SK-N-DZ (cell line): ENCODE measurements at regions not wholly inside any gene's neighbourhood (a gene's known extent, or its start where the extent isn't known, plus 50 kb on each side); places are given as distances from the start of the nearest gene placed in this dataset.
"Not testable (repeated sequence)": the region's sequence is repeated elsewhere in the genome, so short reads cannot be mapped to it uniquely, and the experiment has no call there.

Experiments
- DNase-seq: peaks from one replicate; pipeline ENCODE4 v3.0.0-alpha.2; 2015; ENCODE audit warnings: low spot score

- no peak for DNase-seq
Measured at GRCh38 chr4:120314969-120315368, 248.3 kb upstream of the MAD2L1 start.

- no peak for DNase-seq
Measured at GRCh38 chr4:120304801-120305200, 238.2 kb upstream of the MAD2L1 start.

- DNase-seq: no peak
Measured at GRCh38 chr4:120299631-120300030, 233.0 kb upstream of the MAD2L1 start.

DNA sequence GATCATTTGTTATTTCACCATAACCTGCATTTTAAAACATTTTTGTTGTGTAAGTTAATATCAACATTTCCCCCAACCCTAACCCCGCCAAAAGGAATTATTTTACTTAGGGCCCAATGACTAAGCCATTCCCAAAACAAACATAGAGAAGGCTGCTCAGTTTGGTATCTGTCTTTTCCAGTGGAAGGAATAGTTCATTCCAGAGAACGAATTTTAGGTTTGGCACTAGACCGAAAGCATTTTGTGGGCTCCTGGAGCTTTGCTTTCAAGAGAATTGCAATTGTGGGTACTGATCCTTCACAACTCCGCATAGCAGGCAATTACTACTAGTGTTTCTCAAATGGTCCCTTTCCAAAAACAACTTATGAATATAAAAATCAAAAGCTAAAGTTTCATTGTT, 226.7 kb upstream of the MAD2L1 start:
- DNase-seq: no peak

- DNase-seq: no peak
Measured at GRCh38 chr4:120291541-120291940, 224.9 kb upstream of the MAD2L1 start.

DNA sequence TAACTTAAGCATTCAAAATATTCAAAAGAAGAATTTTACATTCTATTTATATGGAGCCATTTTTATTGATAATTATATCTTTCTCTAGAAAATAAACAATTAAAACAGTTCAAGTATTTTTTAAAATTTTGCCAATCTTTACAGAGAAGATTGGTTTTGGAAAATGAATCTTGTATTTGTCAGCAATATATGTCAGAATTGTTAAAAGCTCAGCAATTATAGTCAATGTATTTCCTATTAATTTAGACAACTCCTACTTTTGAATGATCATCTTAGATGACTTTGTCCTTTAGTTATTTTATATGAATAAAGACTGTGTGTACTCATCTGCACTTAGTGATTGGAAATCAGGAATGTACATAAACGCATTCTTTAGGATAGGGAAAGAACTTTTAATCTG, 223.9 kb upstream of the MAD2L1 start:
- DNase-seq: no peak

GRCh38 chr4:120286813-120287212, 220.2 kb upstream of the MAD2L1 start:
- DNase-seq: no peak

DNA sequence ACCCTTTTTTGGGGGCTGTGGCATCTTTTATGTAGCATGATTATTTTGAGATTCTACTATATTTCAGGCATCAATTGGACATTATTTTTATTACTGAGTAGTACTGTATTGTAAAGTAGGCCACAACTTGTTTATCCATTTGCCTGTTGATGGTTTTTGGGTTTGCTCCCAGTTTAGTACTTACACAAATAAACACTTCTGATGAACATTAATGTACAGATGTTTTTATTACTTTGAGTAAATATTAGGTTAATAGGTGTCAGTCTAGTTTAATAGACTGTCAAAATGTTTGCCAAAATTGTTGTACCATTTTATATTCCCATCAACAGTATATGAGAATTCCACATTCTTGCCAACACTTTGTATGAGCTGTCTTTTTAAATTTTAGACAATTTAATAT, 214.9 kb upstream of the MAD2L1 start:
- no peak for DNase-seq

DNA sequence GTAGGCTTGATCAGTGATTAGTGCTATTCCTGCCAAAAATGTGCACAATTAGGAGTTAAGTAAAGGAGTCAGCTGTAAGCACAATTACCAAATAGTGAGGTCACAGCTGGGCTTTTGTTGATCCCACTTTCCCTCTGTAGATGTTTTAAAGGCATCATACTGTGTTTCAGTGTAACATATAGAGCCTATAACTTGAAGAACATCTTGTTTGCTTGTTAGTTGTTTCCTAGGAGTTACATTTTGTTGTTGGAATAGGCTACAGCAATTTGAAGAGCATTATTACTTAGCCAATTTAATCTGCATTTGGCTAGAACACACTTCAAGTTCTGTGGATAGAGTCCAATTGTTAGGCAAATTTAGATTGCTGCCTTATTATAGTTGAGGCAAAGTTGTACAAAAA, 210.7 kb upstream of the MAD2L1 start:
- DNase-seq: no peak

DNA sequence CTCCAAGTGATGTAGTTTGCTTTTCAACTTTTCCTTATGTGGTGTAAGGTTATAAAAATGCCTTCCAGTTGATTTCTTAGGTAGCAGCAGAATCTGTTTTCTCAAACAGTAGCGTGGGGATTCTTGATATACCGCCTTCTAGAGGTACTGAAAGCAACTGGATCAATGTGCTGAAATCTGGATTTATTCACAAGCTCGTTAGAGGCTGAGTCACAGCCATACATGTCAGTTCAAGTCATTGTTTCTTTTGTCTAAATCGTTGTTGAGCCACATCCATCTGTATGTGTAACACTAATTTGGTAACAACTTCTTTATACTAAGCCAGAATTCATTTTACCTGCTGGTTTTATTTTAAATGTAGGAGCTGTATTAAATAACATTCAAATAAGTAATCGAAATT, 200.0 kb upstream of the MAD2L1 start:
- DNase-seq: no peak

- no peak for DNase-seq
Measured at GRCh38 chr4:120263618-120264017, 197.0 kb upstream of the MAD2L1 start.

DNA sequence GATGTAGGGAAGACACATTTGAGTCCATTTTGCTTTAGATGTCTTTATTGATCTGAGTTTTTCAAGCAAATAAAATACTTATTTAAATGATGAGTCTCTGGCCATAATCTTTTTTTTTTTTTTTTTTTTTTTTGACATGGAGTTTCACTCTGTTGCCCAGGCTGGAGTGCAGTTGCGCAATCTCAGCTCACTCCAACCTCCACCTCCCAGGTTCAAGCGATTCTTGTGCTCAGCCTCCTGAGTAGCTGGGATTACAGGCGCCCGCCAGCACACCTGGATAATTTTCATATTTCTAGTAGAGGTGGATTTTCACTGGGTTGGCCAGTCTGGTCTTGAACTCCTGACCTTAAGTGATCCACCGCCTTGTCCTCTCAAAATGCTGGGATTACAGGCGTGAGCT, 194.5 kb upstream of the MAD2L1 start:
- no peak for DNase-seq

DNA sequence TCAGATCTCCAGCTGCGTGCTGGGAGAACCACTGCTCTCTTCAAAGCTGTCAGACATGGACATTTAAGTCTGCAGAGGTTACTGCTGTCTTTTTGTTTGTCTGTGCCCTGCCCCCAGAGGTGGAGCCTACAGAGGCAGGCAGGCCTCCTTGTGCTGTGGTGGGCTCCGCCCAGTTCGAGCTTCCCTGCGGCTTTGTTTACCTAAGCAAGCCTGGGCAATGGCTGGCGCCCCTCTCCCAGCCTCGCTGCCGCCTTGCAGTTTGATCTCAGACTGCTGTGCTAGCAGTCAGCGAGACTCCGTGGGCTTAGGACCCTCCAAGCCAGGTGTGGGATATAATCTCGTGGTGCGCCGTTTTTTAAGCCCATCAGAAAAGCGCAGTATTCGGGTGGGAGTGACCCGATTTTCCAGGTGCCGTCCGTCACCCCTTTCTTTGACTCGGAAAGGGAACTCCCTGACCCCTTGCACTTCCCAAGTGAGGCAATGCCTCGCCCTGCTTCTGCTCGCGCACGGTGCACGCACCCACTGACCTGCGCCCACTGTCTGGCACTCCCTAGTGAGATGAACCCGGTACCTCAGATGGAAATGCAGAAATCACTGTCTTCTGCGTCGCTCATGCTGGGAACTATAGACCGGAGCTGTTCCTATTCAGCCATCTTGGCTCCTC, 189.6 kb upstream of the MAD2L1 start:
- not testable (repeated sequence) for DNase-seq

DNA sequence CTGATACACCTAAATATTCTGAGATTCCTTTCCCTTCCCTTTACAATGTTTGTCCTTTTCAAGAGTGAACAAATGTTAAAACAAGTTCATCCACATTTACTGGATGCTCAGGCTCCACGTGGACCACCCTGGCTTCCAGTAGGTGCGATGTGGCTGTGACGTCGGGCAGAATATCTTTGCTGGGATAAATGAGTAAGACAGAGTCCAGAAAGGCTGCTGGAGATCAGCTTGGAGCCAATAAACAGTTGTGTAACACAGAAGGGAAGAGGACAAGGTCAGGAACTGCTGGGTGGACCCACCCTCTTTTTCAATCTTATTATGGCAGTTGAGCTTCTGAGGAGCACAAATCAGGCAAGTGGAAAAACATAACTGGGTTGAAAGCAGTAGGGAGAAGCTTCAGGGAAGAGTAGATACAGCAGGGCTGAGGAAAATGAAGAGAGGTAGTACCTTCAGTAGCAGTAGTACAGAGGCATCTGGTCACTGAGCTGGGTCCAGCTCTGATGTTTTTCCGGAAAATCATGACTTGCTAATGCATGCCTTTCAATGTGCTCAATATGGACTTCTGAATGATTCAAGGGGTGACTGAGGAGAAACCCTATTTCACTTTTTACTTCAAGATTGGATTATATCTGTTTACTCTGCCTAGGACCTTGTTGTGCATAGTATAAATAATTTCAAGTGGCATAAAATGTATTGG, 171.8 kb upstream of the MAD2L1 start:
- no peak for DNase-seq

- DNase-seq: no peak
Measured at GRCh38 chr4:120236873-120237272, 170.2 kb upstream of the MAD2L1 start.

DNA sequence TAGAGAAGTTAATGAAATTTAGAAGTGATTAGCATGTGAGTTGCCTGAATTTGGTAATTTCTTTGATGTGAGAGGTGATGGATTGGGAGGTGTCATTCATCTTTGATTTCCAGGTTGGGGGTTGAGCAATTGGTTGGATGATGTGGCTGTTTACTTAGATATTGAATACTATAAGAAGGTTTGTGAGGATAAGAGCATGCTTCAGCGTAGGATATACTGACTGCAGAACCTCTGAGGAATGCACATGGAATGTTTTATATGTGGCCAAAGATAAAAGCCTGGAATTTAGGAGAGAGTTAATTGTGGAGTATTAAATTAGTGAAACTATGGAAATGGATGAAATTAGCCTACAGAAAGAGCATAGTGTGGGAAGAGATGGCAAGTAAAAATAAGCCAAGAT, 165.4 kb upstream of the MAD2L1 start:
- no peak for DNase-seq

GRCh38 chr4:120228086-120228485, 161.4 kb upstream of the MAD2L1 start:
- no peak for DNase-seq

DNA sequence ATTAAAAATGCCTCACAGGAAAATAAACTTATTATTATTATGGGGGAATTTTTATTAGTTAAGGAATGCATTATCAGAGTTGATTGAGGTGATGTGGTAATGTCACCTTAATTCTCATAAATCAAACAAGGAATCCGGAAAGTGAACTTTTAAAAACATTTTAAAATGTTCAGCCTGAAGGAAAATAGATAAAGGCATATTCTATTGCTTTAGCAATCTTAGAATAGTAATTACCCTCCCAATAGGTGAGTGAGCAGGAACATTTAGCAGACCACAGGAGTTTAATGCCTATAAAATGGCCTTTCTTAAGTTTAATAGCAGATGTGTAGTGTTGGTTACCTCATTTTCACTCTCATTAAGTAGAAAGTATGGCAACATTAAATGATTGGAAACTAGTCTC, 160.9 kb upstream of the MAD2L1 start:
- no peak for DNase-seq

DNA sequence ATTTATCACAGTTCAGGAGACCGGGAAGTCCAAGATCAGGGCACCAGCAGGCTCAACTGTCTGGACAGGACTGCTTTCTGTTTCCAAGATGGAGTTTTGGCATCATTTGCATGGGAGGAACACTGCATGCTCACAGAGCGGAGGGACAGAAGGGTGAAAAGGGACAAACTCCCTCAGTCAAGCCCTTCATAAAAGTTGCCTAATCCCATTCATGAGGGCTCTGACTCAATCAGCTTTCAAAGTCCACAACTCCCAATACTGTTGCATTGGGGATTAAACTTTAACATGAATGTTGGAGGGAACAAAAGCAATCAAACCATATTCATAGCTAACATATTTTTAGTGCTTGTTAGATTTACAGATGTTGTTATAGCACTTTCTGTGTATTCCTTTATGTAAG, 158.9 kb upstream of the MAD2L1 start:
- no peak for DNase-seq

DNA sequence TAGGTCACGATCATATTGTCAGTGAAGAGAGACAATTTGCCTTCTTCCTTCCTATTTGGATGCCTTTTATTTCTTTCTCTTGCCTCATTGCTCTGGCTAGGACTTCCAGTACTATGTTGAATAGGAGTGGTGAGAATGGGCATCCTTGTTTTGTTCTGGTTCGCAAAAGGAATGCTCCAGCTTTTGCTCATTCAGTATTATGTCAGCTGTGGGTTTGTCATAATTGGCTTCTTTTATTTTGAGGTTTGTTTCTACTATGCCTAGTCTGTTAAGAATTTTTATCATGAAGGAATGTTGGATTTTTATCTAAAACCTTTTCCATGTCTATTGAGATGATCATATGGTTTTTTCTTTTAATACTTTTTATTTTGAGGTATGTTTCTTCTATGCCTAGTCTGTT, 152.3 kb upstream of the MAD2L1 start:
- DNase-seq: no peak

DNA sequence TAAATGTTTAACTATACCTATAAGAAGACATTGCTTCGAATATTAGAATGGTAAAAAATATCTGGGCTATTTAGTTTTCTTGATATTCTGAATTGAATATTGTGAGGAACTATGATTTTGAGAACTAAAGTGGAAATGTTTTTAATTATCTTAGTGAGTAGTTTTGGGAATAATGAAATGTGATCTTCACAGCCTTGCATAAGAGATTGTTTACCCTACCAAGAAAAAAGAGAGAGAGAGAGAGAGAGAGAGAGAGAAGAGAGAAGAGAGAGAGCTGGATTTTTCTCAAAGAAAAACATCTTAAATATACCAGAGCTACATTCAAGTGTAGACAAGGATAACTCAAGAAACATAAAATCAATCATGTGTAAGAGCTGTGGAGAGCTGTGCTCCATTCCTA, 148.7 kb upstream of the MAD2L1 start:
- no peak for DNase-seq

DNA sequence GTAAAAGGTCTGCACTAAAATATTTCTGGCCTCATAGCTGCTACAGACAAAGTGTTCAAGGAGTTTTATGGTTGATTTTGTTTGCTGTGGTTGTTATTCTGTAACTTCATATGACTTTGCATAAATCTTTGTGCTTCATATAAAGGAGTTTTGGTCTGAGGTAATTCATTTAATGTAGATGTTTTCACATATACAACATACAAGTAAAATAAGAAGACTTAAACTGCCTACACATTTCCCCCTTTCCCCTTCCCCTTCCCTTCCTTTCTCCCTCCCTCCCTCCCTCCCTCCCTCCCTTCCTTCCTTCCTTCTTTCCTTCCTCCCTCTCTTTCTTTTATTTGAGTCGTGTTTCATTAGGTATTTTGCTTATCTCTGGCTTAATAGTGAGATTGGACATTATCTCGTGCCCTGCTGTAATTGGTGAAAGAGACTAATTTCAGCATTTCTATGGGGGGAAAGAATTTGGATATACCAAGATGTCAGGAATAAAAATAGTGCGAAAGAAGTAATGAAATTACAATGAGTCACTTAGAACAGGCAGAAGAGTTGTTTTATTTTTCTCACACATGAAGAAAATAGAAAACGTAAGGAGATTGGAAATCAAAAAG, 144.9 kb upstream of the MAD2L1 start:
- DNase-seq: no peak

DNA sequence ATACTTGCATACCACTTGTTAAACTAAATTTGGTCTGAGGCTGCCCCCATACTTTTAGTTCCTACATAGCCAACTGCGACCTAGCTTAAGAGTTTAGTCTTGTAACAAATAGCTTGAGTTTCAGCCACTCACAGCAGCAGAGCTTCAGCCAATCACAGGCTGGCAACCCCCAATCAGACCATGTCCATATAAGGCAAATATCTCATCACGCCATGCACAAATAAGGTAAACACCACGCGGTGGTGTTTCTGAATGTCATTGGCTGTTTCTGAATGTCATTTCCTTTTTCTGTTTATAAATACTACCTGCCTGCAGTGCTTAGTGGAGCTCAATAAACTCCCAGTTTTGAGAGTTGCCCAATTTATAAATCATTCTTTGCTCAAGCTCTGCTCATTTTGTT, 143.1 kb upstream of the MAD2L1 start:
- DNase-seq: no peak
